UCSD-AML1 (cell line): ENCODE measurements at regions not wholly inside any gene's neighbourhood (a gene's known extent, or its start where the extent isn't known, plus 50 kb on each side); places are given as distances from the start of the nearest gene placed in this dataset.

Experiments used
- DNase-seq: peaks from one replicate; lab custom pipeline; 2025; ENCODE audit not compliant: unreplicated experiment; lab: John Stamatoyannopoulos, UW

GRCh38 chr1:119565131-119565772, 58.2 kb downstream of the HSD3B1 start:
- DNase-seq: no peak

DNA sequence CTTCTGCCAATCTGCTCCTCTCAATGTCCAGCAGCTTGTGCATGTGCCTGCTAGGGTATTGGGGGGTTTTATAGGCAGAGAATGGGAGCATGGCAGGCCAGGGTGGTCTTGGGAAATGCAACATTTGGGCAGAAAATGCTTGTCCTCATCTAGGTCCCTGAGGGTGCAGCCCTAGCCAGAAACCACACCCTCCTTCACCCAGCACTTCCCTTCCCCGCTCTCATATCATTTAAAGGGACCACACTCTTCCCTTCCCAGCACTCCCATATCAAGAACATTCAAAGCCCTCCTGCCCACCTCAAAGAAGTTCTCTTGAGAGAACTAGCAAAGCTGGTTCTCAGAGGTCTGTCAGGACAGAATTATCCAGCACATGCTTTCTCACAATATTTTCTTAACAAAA, 62.1 kb downstream of the HSD3B1 start:
- peak; percentile 23 for DNase-seq
